BJ (cell line): ENCODE measurements at regions not wholly inside any gene's neighbourhood (a gene's known extent, or its start where the extent isn't known, plus 50 kb on each side); places are given as distances from the start of the nearest gene placed in this dataset.

Source experiments
- CTCF ChIA-PET: fragments of 350-600 bp; formaldehyde crosslinking; extraction: SDS; loops from one replicate; lab custom pipeline; 2021; ENCODE audit warnings: antibody characterized with exemption, inconsistent platforms; lab: Yijun Ruan, JAX
- POLR2A ChIA-PET: fragments of 300-600 bp; sonication (Branson Sonifier 250); formaldehyde crosslinking; extraction: SDS; loops from one replicate; lab custom pipeline; 2021; ENCODE audit warnings: antibody characterized with exemption; lab: Charles Lee
- DNase-seq: peaks from one replicate; pipeline ENCODE4 v3.0.0-alpha.2; 2011; ENCODE audit warnings: low read depth
- H3K27me3 ChIP-seq: 2 replicates; pipeline ENCODE4 v1.6.0; 2011; ENCODE audit warnings: low read length; ENCODE audit not compliant: control insufficient read depth, insufficient read depth
- H3K36me3 ChIP-seq: 2 replicates; pipeline ENCODE4 v1.5.1; 2011; ENCODE audit warnings: low read length; ENCODE audit not compliant: control insufficient read depth, insufficient read depth
- H3K4me3 ChIP-seq: 2 replicates; pipeline ENCODE4 v1.5.1; 2011; ENCODE audit warnings: low read depth, mild to moderate bottlenecking, control low read depth, low read length
- CTCF ChIP-seq: IDR thresholded peaks from 2 replicates; pipeline ENCODE4 v1.5.1; 2011; ENCODE audit warnings: low read depth, mild to moderate bottlenecking, control low read depth, inconsistent platforms, low read length, moderate library complexity; ENCODE audit not compliant: insufficient read depth

DNA sequence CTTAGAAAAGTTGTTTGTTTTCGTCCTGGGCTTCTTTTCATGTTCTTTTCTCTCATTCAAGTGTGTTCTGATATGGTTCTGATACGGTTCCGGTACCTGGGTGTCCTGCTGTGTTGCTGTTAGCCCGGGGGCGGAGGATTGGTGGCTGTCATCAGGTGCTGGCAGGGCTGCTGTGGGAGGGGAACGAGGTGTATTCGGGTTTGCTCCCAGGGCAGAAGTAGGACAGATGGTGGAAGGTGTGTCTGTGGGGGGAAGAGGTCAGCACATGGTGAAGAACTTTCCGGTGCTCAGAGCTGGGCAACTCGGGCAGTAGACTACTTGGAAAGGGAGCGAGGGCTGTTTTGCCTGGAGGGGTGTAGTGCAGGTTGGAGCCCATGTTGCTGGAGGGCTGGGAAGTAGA lies 70.2 kb downstream of the SLC25A47 start:
- CTCF ChIA-PET = interaction anchor here (0.6 to 2.5 kb wide), 4 partner anchors 8 to 275 kb away, joined by 3 to 7 read pairs (median 4); no protein-coding TSS in a partner anchor
- TF ChIP-seq CTCF = no peak
- no peak for DNase-seq
- no peaks in the 10 kb centered on the region for H3K27me3 ChIP-seq
- H3K36me3 ChIP-seq = peaks cover 2% of the 10 kb centered on the region
- POLR2A ChIA-PET = no interaction called here
- no peak overlapping the region for H3K4me3 ChIP-seq

- POLR2A ChIA-PET = no interaction called here
These were observed 71.0 kb downstream of the SLC25A47 start for GRCh38 chr14:100393906-100394732.

GRCh38 chr14:100394886-100395672 lies 71.9 kb downstream of the SLC25A47 start:
- CTCF ChIA-PET = interaction anchor here (0.6 to 2.6 kb wide), 8 partner anchors 10 to 268 kb away, joined by 3 to 9 read pairs (median 5); no protein-coding TSS in a partner anchor
- POLR2A ChIA-PET = no interaction called here

More at GRCh38 chr14:100393906-100394732, 71.0 kb downstream of the SLC25A47 start:
- Histone ChIP-seq H3K36me3 (peaks cover 2% of the 10 kb centered on the region), H3K27me3 (no peaks in the 10 kb centered on the region), H3K4me3 (no peak overlapping the region)
- TF ChIP-seq CTCF = no peak
- no peak for DNase-seq
- CTCF ChIA-PET = interaction anchor here (0.6 to 1.8 kb wide), 5 partner anchors 9 to 275 kb away, joined by 3 to 5 read pairs (median 4); no protein-coding TSS in a partner anchor

DNA sequence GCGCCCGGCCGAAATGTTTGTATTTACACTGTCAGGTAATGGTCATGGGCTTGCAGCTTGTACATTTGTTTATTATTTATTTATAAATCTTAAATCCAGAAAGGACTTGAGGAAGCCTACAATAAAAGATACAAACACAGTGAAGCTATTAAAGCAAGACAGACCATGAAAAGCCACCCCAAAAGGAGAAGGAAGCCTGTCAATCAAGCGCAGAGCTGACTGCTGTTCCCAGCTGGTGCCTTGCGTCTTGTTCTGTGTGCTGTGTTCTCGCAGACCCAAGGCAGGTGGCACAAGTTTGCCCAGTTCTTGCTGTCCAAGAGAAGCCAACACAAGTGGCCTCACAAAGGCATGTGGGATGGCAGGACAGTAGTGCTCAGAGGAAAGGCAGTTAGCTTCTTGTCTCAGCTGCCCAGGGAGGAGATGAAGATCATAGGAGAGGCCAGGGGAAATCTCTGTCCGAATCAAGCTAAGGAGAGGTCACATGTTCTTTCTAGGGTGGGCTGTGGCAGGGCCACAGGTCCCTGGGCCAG lies 73.2 kb downstream of the SLC25A47 start:
- Histone ChIP-seq H3K36me3 (0 out of 2 replicates have a peak, but pooled peaks cover 1% of the 10 kb centered on the region), H3K27me3 (no peaks in the 10 kb centered on the region), H3K4me3 (no peak overlapping the region)
- CTCF ChIA-PET = interaction anchor here (0.9 to 2.6 kb wide), 3 partner anchors 11 to 249 kb away, joined by 4 to 9 read pairs (median 8); no protein-coding TSS in a partner anchor
- no peak for TF ChIP-seq CTCF
- POLR2A ChIA-PET = no interaction called here
- no peak for DNase-seq

More at GRCh38 chr14:100394886-100395672, 71.9 kb downstream of the SLC25A47 start:
- 0 out of 2 replicates have a peak, but pooled peaks cover under 1% of the 10 kb centered on the region for H3K36me3 ChIP-seq
- H3K27me3 ChIP-seq = no peaks in the 10 kb centered on the region
- DNase-seq = no peak
- H3K4me3 ChIP-seq = no peak overlapping the region
- TF ChIP-seq CTCF = no peak
